ENCODE measurements at regions not wholly inside any gene's neighbourhood (a gene's known extent, or its start where the extent isn't known, plus 50 kb on each side); places are given as distances from the start of the nearest gene placed in this dataset.

DNA sequence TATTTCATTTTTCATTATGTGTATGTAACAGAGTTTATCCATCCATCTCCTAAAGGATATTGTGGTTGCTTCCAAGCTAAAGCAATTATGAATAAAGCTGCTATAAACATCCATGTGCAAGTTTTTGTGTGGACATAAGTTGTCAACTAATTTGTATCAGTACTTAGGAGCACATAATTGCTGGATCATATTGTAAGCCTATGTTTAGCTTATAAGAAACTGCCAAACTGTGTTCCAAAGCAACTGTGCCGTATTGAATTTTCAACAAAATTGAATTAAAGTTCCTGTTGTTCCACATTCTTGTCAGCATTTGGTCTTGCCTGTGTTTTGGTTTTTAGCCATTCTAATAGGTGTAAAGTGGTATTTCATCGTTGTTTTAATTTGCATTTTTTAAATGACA is 416.9 kb downstream of the SLC6A15 start:
- no TSS peak for BruUV-seq (replicated peaks)
- H3K27ac Mint-ChIP-seq (ENCODE audit: low read depth, unreplicated experiment) = no peak overlapping the region
- intact Hi-C loops (cut with micrococcal nuclease) = no loop called here
- no peak for DNase-seq (ENCODE audit: unreplicated experiment)
- no peaks in the 10 kb centered on the region for H3K36me3 Mint-ChIP-seq (ENCODE audit: insufficient read depth, unreplicated experiment)
- no peaks in the 10 kb centered on the region for H3K27me3 Mint-ChIP-seq (ENCODE audit: insufficient read depth, unreplicated experiment)
- H3K9me3 Mint-ChIP-seq (ENCODE audit: unreplicated experiment) = no peaks in the 10 kb centered on the region
- TF ChIP-seq, protein P1, sequence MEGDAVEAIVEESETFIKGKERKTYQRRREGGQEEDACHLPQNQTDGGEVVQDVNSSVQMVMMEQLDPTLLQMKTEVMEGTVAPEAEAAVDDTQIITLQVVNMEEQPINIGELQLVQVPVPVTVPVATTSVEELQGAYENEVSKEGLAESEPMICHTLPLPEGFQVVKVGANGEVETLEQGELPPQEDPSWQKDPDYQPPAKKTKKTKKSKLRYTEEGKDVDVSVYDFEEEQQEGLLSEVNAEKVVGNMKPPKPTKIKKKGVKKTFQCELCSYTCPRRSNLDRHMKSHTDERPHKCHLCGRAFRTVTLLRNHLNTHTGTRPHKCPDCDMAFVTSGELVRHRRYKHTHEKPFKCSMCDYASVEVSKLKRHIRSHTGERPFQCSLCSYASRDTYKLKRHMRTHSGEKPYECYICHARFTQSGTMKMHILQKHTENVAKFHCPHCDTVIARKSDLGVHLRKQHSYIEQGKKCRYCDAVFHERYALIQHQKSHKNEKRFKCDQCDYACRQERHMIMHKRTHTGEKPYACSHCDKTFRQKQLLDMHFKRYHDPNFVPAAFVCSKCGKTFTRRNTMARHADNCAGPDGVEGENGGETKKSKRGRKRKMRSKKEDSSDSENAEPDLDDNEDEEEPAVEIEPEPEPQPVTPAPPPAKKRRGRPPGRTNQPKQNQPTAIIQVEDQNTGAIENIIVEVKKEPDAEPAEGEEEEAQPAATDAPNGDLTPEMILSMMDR (IDR thresholded peaks at IDR 0.05; ENCODE audit: unreplicated experiment) = no peak
- H3K4me1 Mint-ChIP-seq (ENCODE audit: insufficient read depth, unreplicated experiment) = no peaks in the 10 kb centered on the region
- ChIA-PET CTCF (no interaction called here), POLR2A (no interaction called here)
- H3K4me3 Mint-ChIP-seq (ENCODE audit: unreplicated experiment) = no peak overlapping the region

DNA sequence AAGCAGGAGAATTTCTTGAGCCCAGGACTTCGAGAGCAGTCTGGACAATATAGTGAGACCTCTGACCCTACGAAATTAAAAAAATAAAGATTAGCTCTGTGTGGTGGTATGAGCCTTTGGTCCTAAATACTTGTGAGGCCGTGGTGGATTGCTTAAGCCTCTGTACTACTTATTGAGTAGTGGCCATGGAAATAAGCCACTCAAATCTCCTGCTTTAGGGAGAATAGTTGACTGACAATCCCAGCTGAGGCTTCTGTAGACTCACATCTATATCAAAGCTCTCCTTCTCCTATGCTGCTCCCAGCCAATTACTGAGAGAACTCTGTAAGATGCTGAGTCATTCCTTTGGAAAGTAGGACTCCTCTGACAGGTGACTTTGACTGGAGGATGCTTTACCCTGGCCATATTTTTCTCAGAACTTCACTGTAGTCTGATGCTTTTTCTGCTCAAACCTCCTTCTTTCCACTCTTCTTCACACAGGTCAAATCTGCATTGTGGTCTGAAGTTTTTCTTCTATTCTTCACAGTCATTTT is 420.2 kb downstream of the SLC6A15 start:
- Mint-ChIP-seq H3K9me3 (ENCODE audit: unreplicated experiment) (no peaks in the 10 kb centered on the region), H3K27ac (ENCODE audit: low read depth, unreplicated experiment) (no peak overlapping the region), H3K4me3 (ENCODE audit: unreplicated experiment) (no peak overlapping the region), H3K27me3 (ENCODE audit: insufficient read depth, unreplicated experiment) (no peaks in the 10 kb centered on the region), H3K36me3 (ENCODE audit: insufficient read depth, unreplicated experiment) (no peaks in the 10 kb centered on the region), H3K4me1 (ENCODE audit: insufficient read depth, unreplicated experiment) (no peaks in the 10 kb centered on the region)
- ChIA-PET CTCF (interaction anchor here (0.6 to 1.4 kb wide), 2 partner anchors 11 to 247 kb away, joined by 3 read pairs; no protein-coding TSS in a partner anchor), POLR2A (no interaction called here)
- BruUV-seq (replicated peaks) = no TSS peak
- intact Hi-C loops (cut with micrococcal nuclease) = no loop called here
- TF ChIP-seq, protein P1 (IDR thresholded peaks at IDR 0.05; ENCODE audit: unreplicated experiment) = no peak
- no peak for DNase-seq (ENCODE audit: unreplicated experiment)

DNA sequence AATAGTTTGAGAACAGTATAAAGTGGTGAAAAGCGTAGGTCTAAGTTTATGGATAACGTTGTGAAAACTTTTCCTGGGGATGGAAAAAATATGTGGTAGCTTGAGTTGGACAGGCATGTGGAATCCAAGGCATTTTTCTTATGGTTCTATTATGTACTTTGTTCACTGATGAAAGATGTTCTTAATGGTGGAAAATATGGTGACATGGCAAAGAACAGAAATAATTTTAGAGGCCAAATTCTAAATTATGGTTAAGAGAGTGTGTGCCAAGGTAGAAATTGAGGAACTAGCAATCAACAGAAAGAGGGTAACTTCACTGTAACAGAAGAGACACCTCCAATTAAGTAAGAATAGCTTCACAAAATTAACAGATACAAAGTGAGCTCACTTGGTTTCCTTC is 427.8 kb downstream of the SLC6A15 start:
- Mint-ChIP-seq H3K9me3 (ENCODE audit: unreplicated experiment) (no peaks in the 10 kb centered on the region), H3K4me3 (ENCODE audit: unreplicated experiment) (no peak overlapping the region), H3K27ac (ENCODE audit: low read depth, unreplicated experiment) (no peak overlapping the region), H3K4me1 (ENCODE audit: insufficient read depth, unreplicated experiment) (no peaks in the 10 kb centered on the region), H3K27me3 (ENCODE audit: insufficient read depth, unreplicated experiment) (no peaks in the 10 kb centered on the region), H3K36me3 (ENCODE audit: insufficient read depth, unreplicated experiment) (no peaks in the 10 kb centered on the region)
- no peak for DNase-seq (ENCODE audit: unreplicated experiment)
- TF ChIP-seq, protein P1 (IDR thresholded peaks at IDR 0.05; ENCODE audit: unreplicated experiment) = no peak
- BruUV-seq (replicated peaks) = no TSS peak
- CTCF ChIA-PET = interaction anchor here (1.3 kb wide), 1 partner anchor 19 kb away, joined by 3 read pairs; no protein-coding TSS in a partner anchor
- intact Hi-C loops (cut with micrococcal nuclease) = no loop called here
- POLR2A ChIA-PET = no interaction called here

DNA sequence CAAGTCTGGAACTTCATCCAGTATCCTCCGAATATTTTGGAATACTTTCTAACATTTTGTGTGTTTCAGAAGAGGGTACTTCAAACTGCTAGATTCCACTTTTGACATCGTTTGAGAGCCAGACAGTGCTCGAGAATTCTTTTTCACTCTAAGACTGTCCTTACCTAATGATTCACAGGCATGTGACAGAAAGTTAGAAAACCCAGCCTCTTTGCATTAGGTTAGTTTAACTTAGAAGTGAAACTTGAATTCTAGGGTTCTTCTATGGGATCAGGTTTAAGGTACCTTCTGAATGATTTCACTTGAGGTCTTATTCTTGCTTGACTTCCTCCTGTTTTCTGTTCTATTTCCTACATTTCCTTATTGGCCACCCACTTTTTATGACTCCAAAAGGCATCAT is 431.8 kb downstream of the SLC6A15 start:
- CTCF ChIA-PET = no interaction called here
- no peaks in the 10 kb centered on the region for H3K4me1 Mint-ChIP-seq (ENCODE audit: insufficient read depth, unreplicated experiment)
- TF ChIP-seq, protein P1 (IDR thresholded peaks at IDR 0.05; ENCODE audit: unreplicated experiment) = no peak
- H3K27ac Mint-ChIP-seq (ENCODE audit: low read depth, unreplicated experiment) = no peak overlapping the region
- intact Hi-C loops (cut with micrococcal nuclease) = no loop called here
- H3K4me3 Mint-ChIP-seq (ENCODE audit: unreplicated experiment) = no peak overlapping the region
- no peaks in the 10 kb centered on the region for H3K36me3 Mint-ChIP-seq (ENCODE audit: insufficient read depth, unreplicated experiment)
- BruUV-seq (replicated peaks) = no TSS peak
- POLR2A ChIA-PET = no interaction called here
- no peaks in the 10 kb centered on the region for H3K27me3 Mint-ChIP-seq (ENCODE audit: insufficient read depth, unreplicated experiment)
- no peaks in the 10 kb centered on the region for H3K9me3 Mint-ChIP-seq (ENCODE audit: unreplicated experiment)
- DNase-seq (ENCODE audit: unreplicated experiment) = no peak

Data from MCF 10A (cell line).